Activated T-helper 17 cell treated with anti-CD3 and anti-CD28 coated beads, Interleukin-2, amount 50 U/mL, for 72 hours (primary cell): ENCODE measurements at regions not wholly inside any gene's neighbourhood (a gene's known extent, or its start where the extent isn't known, plus 50 kb on each side); places are given as distances from the start of the nearest gene placed in this dataset.

ENCODE experiments used
- ATAC-seq: fragments of 150-1000 bp; cut with Tn5 transposase; replicated peaks from 2 replicates; pipeline ENCODE4 v1.10.0; 2021; ENCODE audit warnings: mild to moderate bottlenecking, moderate library complexity
- H3K27ac Mint-ChIP-seq: one replicate; pipeline ENCODE4 v1.8.0; 2022; ENCODE audit warnings: mixed read lengths
- H3K27me3 Mint-ChIP-seq: one replicate; pipeline ENCODE4 v1.8.0; 2022; ENCODE audit warnings: mixed read lengths
- H3K36me3 Mint-ChIP-seq: one replicate; pipeline ENCODE4 v1.8.0; 2022; ENCODE audit warnings: low read depth, mild to moderate bottlenecking, mixed read lengths
- H3K4me1 Mint-ChIP-seq: one replicate; pipeline ENCODE4 v1.8.0; 2022; ENCODE audit warnings: mixed read lengths
- H3K4me3 Mint-ChIP-seq: one replicate; pipeline ENCODE4 v1.8.0; 2022; ENCODE audit warnings: mild to moderate bottlenecking, mixed read lengths
- H3K9me3 Mint-ChIP-seq: one replicate; pipeline ENCODE4 v1.8.0; 2022; ENCODE audit warnings: mixed read lengths

GRCh38 chr18:39751921-39752320 lies 2186.3 kb upstream of the CELF4 start:
- no peaks in the 10 kb centered on the region for H3K27me3 Mint-ChIP-seq
- H3K36me3 Mint-ChIP-seq, result no peaks in the 10 kb centered on the region
- peaks cover 11% of the 10 kb centered on the region for H3K9me3 Mint-ChIP-seq
- H3K4me1 Mint-ChIP-seq, result no peaks in the 10 kb centered on the region
- H3K4me3 Mint-ChIP-seq, result no peak overlapping the region
- no peak overlapping the region for H3K27ac Mint-ChIP-seq
- ATAC-seq, result no peak

- H3K9me3 Mint-ChIP-seq, result peaks cover 8% of the 10 kb centered on the region
- no peaks in the 10 kb centered on the region for H3K4me1 Mint-ChIP-seq
- ATAC-seq, result no peak
- H3K36me3 Mint-ChIP-seq, result no peaks in the 10 kb centered on the region
- no peak overlapping the region for H3K27ac Mint-ChIP-seq
- no peaks in the 10 kb centered on the region for H3K27me3 Mint-ChIP-seq
- H3K4me3 Mint-ChIP-seq, result no peak overlapping the region
These were observed 2185.6 kb upstream of the CELF4 start for GRCh38 chr18:39751161-39751560.

- Mint-ChIP-seq H3K27ac (no peak overlapping the region), H3K36me3 (no peaks in the 10 kb centered on the region), H3K4me3 (no peak overlapping the region), H3K4me1 (no peaks in the 10 kb centered on the region), H3K27me3 (no peaks in the 10 kb centered on the region), H3K9me3 (peaks cover 3% of the 10 kb centered on the region)
- no peak for ATAC-seq
These were observed 2183.6 kb upstream of the CELF4 start for GRCh38 chr18:39749154-39749553.

- H3K9me3 Mint-ChIP-seq, result peaks cover 3% of the 10 kb centered on the region
- H3K27ac Mint-ChIP-seq, result no peak overlapping the region
- no peaks in the 10 kb centered on the region for H3K27me3 Mint-ChIP-seq
- ATAC-seq, result no peak
- no peak overlapping the region for H3K4me3 Mint-ChIP-seq
- H3K4me1 Mint-ChIP-seq, result no peaks in the 10 kb centered on the region
- no peaks in the 10 kb centered on the region for H3K36me3 Mint-ChIP-seq
These were observed 2183.1 kb upstream of the CELF4 start for GRCh38 chr18:39748727-39749126.

GRCh38 chr18:39746201-39746600 lies 2180.6 kb upstream of the CELF4 start:
- no peaks in the 10 kb centered on the region for H3K4me1 Mint-ChIP-seq
- no peak overlapping the region for H3K4me3 Mint-ChIP-seq
- H3K36me3 Mint-ChIP-seq, result no peaks in the 10 kb centered on the region
- peaks cover 3% of the 10 kb centered on the region for H3K9me3 Mint-ChIP-seq
- no peak overlapping the region for H3K27ac Mint-ChIP-seq
- H3K27me3 Mint-ChIP-seq, result no peaks in the 10 kb centered on the region
- no peak for ATAC-seq

- H3K9me3 Mint-ChIP-seq, result peaks cover 7% of the 10 kb centered on the region
- H3K27me3 Mint-ChIP-seq, result no peaks in the 10 kb centered on the region
- ATAC-seq, result no peak
- no peaks in the 10 kb centered on the region for H3K4me1 Mint-ChIP-seq
- no peak overlapping the region for H3K27ac Mint-ChIP-seq
- H3K36me3 Mint-ChIP-seq, result no peaks in the 10 kb centered on the region
- no peak overlapping the region for H3K4me3 Mint-ChIP-seq
These were observed 2177.9 kb upstream of the CELF4 start for GRCh38 chr18:39743463-39743862.

GRCh38 chr18:39741755-39742466 lies 2176.3 kb upstream of the CELF4 start:
- Mint-ChIP-seq H3K4me3 (no peak overlapping the region), H3K36me3 (no peaks in the 10 kb centered on the region), H3K9me3 (peaks cover 6% of the 10 kb centered on the region), H3K27me3 (no peaks in the 10 kb centered on the region), H3K27ac (no peak overlapping the region), H3K4me1 (no peaks in the 10 kb centered on the region)
- no peak for ATAC-seq

GRCh38 chr18:39737869-39738268 lies 2172.3 kb upstream of the CELF4 start:
- Mint-ChIP-seq H3K4me1 (no peaks in the 10 kb centered on the region), H3K36me3 (no peaks in the 10 kb centered on the region), H3K27ac (no peak overlapping the region), H3K27me3 (no peaks in the 10 kb centered on the region), H3K9me3 (peaks cover 18% of the 10 kb centered on the region), H3K4me3 (no peak overlapping the region)
- ATAC-seq, result no peak

- no peaks in the 10 kb centered on the region for H3K4me1 Mint-ChIP-seq
- no peak overlapping the region for H3K27ac Mint-ChIP-seq
- no peaks in the 10 kb centered on the region for H3K27me3 Mint-ChIP-seq
- H3K36me3 Mint-ChIP-seq, result no peaks in the 10 kb centered on the region
- no peak overlapping the region for H3K4me3 Mint-ChIP-seq
- H3K9me3 Mint-ChIP-seq, result peaks cover 16% of the 10 kb centered on the region
- no peak for ATAC-seq
These were observed 2167.3 kb upstream of the CELF4 start for GRCh38 chr18:39732918-39733317.

- no peak for ATAC-seq
- no peak overlapping the region for H3K4me3 Mint-ChIP-seq
- H3K36me3 Mint-ChIP-seq, result no peaks in the 10 kb centered on the region
- no peaks in the 10 kb centered on the region for H3K4me1 Mint-ChIP-seq
- no peak overlapping the region for H3K27ac Mint-ChIP-seq
- no peaks in the 10 kb centered on the region for H3K27me3 Mint-ChIP-seq
- peaks cover 10% of the 10 kb centered on the region for H3K9me3 Mint-ChIP-seq
These were observed 2165.0 kb upstream of the CELF4 start for GRCh38 chr18:39730606-39731005.

GRCh38 chr18:39724652-39725051 lies 2159.1 kb upstream of the CELF4 start:
- no peaks in the 10 kb centered on the region for H3K36me3 Mint-ChIP-seq
- no peak for ATAC-seq
- no peak overlapping the region for H3K27ac Mint-ChIP-seq
- H3K27me3 Mint-ChIP-seq, result no peaks in the 10 kb centered on the region
- H3K9me3 Mint-ChIP-seq, result peaks cover 4% of the 10 kb centered on the region
- H3K4me3 Mint-ChIP-seq, result no peak overlapping the region
- no peaks in the 10 kb centered on the region for H3K4me1 Mint-ChIP-seq

- no peak for ATAC-seq
These were observed 2156.1 kb upstream of the CELF4 start for GRCh38 chr18:39721712-39722111.

GRCh38 chr18:39713961-39714360 lies 2148.4 kb upstream of the CELF4 start:
- ATAC-seq, result no peak
- Mint-ChIP-seq H3K36me3 (no peaks in the 10 kb centered on the region), H3K27ac (no peak overlapping the region), H3K4me3 (no peak overlapping the region), H3K27me3 (no peaks in the 10 kb centered on the region), H3K9me3 (peaks cover 10% of the 10 kb centered on the region), H3K4me1 (no peaks in the 10 kb centered on the region)

More at GRCh38 chr18:39721712-39722111, 2156.1 kb upstream of the CELF4 start:
- no peak overlapping the region for H3K4me3 Mint-ChIP-seq
- no peak overlapping the region for H3K27ac Mint-ChIP-seq
- H3K9me3 Mint-ChIP-seq, result peaks cover 10% of the 10 kb centered on the region
- H3K27me3 Mint-ChIP-seq, result no peaks in the 10 kb centered on the region
- no peaks in the 10 kb centered on the region for H3K4me1 Mint-ChIP-seq
- no peaks in the 10 kb centered on the region for H3K36me3 Mint-ChIP-seq

- H3K27ac Mint-ChIP-seq, result no peak overlapping the region
- no peak for ATAC-seq
- H3K27me3 Mint-ChIP-seq, result no peaks in the 10 kb centered on the region
- H3K9me3 Mint-ChIP-seq, result peaks cover 14% of the 10 kb centered on the region
- no peak overlapping the region for H3K4me3 Mint-ChIP-seq
- no peaks in the 10 kb centered on the region for H3K36me3 Mint-ChIP-seq
- no peaks in the 10 kb centered on the region for H3K4me1 Mint-ChIP-seq
These were observed 2146.1 kb upstream of the CELF4 start for GRCh38 chr18:39711701-39712100.

- H3K27me3 Mint-ChIP-seq, result no peaks in the 10 kb centered on the region
- H3K36me3 Mint-ChIP-seq, result no peaks in the 10 kb centered on the region
- no peaks in the 10 kb centered on the region for H3K4me1 Mint-ChIP-seq
- no peak overlapping the region for H3K4me3 Mint-ChIP-seq
- H3K27ac Mint-ChIP-seq, result no peak overlapping the region
- H3K9me3 Mint-ChIP-seq, result peaks cover 21% of the 10 kb centered on the region
- no peak for ATAC-seq
These were observed 2139.8 kb upstream of the CELF4 start for GRCh38 chr18:39705362-39705761.

- Mint-ChIP-seq H3K36me3 (no peaks in the 10 kb centered on the region), H3K27me3 (no peaks in the 10 kb centered on the region), H3K4me1 (no peaks in the 10 kb centered on the region), H3K9me3 (peaks cover 20% of the 10 kb centered on the region), H3K4me3 (no peak overlapping the region), H3K27ac (no peak overlapping the region)
- ATAC-seq, result no peak
These were observed 2137.3 kb upstream of the CELF4 start for GRCh38 chr18:39702888-39703287.
